ENCODE measurements at regions not wholly inside any gene's neighbourhood (a gene's known extent, or its start where the extent isn't known, plus 50 kb on each side); places are given as distances from the start of the nearest gene placed in this dataset.

- TF ChIP-seq TAF1 (IDR thresholded peaks at IDR 0.05; ENCODE audit: borderline replicate concordance, low read depth, low read length) (no peak), POLR2A (IDR thresholded peaks at IDR 0.05; ENCODE audit: low read depth, low read length) (no peak), POLR2AphosphoS5 (IDR thresholded peaks at IDR 0.05; ENCODE audit: low read depth, low read length) (no peak)
These were observed 58.3 kb upstream of the NCOA1 start for GRCh38 chr2:24432735-24433134.

Data from GM12892 (cell line).